MM.1S (cell line): ENCODE measurements at regions not wholly inside any gene's neighbourhood (a gene's known extent, or its start where the extent isn't known, plus 50 kb on each side); places are given as distances from the start of the nearest gene placed in this dataset.
"Not testable (repeated sequence)": the region's sequence is repeated elsewhere in the genome, so short reads cannot be mapped to it uniquely, and the experiment has no call there.

ENCODE experiments used
- DNase-seq: peaks from one replicate; pipeline ENCODE4 v3.0.0-alpha.2; 2015
- H2AFZ ChIP-seq: fragments of 300-600 bp; sonication (generic); 2 replicates; pipeline ENCODE4 v1.6.0; 2016; ENCODE audit warnings: antibody characterized with exemption, low read length
- H3F3A ChIP-seq: fragments of 300-600 bp; sonication (generic); 2 replicates; pipeline ENCODE4 v1.6.1; 2016; ENCODE audit warnings: mild to moderate bottlenecking, antibody characterized with exemption, low read length, moderate library complexity, mixed read lengths; ENCODE audit not compliant: insufficient read depth
- H3K27ac ChIP-seq: fragments of 300-600 bp; sonication (generic); 2 replicates; pipeline ENCODE4 v1.5.1; 2016; ENCODE audit warnings: mild to moderate bottlenecking, low read length
- H3K27me3 ChIP-seq: fragments of 300-600 bp; sonication (generic); replicated peaks from 2 replicates; pipeline ENCODE4 v1.6.0; 2016; ENCODE audit warnings: low read length; ENCODE audit not compliant: insufficient read depth
- H3K36me3 ChIP-seq: fragments of 300-600 bp; sonication (generic); replicated peaks from 2 replicates; pipeline ENCODE4 v1.6.1; 2016; ENCODE audit warnings: mild to moderate bottlenecking, low read length, mixed read lengths; ENCODE audit not compliant: insufficient read depth
- H3K4me1 ChIP-seq: fragments of 300-600 bp; sonication (generic); 2 replicates; pipeline ENCODE4 v1.6.1; 2016; ENCODE audit warnings: low read length, mixed read lengths
- H3K4me2 ChIP-seq: fragments of 300-600 bp; sonication (generic); 2 replicates; pipeline ENCODE4 v1.6.0; 2016; ENCODE audit warnings: low read depth, low read length
- H3K4me3 ChIP-seq: fragments of 300-600 bp; sonication (generic); 2 replicates; pipeline ENCODE4 v1.5.1; 2016; ENCODE audit warnings: low read length, mixed read lengths
- H3K79me2 ChIP-seq: fragments of 300-600 bp; sonication (generic); 2 replicates; pipeline ENCODE4 v1.6.1; 2016; ENCODE audit warnings: mixed run types, low read length, mixed read lengths
- H3K9ac ChIP-seq: fragments of 300-600 bp; sonication (generic); 2 replicates; pipeline ENCODE4 v1.6.1; 2016; ENCODE audit warnings: low read length, mixed read lengths
- H3K9me2 ChIP-seq: fragments of 300-600 bp; sonication (generic); replicated peaks from 2 replicates; pipeline ENCODE4 v1.6.1; 2016; ENCODE audit warnings: mild to moderate bottlenecking, low read length, mixed read lengths; ENCODE audit not compliant: insufficient read depth
- H3K9me3 ChIP-seq: fragments of 300-600 bp; sonication (generic); replicated peaks from 2 replicates; pipeline ENCODE4 v1.6.1; 2016; ENCODE audit warnings: mild to moderate bottlenecking, low read length, mixed read lengths; ENCODE audit not compliant: insufficient read depth
- H4K20me1 ChIP-seq: fragments of 300-600 bp; sonication (generic); 2 replicates; pipeline ENCODE4 v1.6.1; 2016; ENCODE audit warnings: mild to moderate bottlenecking, low read length, moderate library complexity, mixed read lengths; ENCODE audit not compliant: insufficient read depth
- CTCF ChIP-seq: fragments of 300-600 bp; sonication (generic); IDR thresholded peaks from 2 replicates; pipeline ENCODE4 v1.5.1; 2016; ENCODE audit warnings: antibody characterized with exemption, low read length, mixed read lengths
- EZH2 ChIP-seq: fragments of 300-600 bp; sonication (generic); optimal IDR thresholded peaks from 2 replicates; pipeline ENCODE3; 2017; ENCODE audit warnings: low read depth, mild to moderate bottlenecking, antibody characterized with exemption, low read length, mixed read lengths
- EZH2phosphoT487 ChIP-seq: fragments of 300-600 bp; sonication (generic); IDR thresholded peaks from 2 replicates; pipeline ENCODE4 v1.6.1; 2018; ENCODE audit warnings: antibody characterized with exemption, low read length

GRCh38 chr18:14964002-14964401, 216.0 kb downstream of the ANKRD30B start:
- H3K4me2 ChIP-seq, result no peak overlapping the region
- H2AFZ ChIP-seq, result no peak overlapping the region
- H3K27ac ChIP-seq, result no peak overlapping the region
- no peaks in the 10 kb centered on the region for H3K4me1 ChIP-seq
- no peaks in the 10 kb centered on the region for H3K27me3 ChIP-seq
- H3K9me2 ChIP-seq, result no peaks in the 10 kb centered on the region
- no peaks in the 10 kb centered on the region for H4K20me1 ChIP-seq
- H3K4me3 ChIP-seq, result no peak overlapping the region
- no peak overlapping the region for H3K9ac ChIP-seq
- H3K36me3 ChIP-seq, result no peaks in the 10 kb centered on the region
- TF ChIP-seq CTCF, result no peak
- TF ChIP-seq EZH2, result no peak
- no peak for TF ChIP-seq EZH2phosphoT487
- no peaks in the 10 kb centered on the region for H3F3A ChIP-seq
- no peaks in the 10 kb centered on the region for H3K9me3 ChIP-seq
- no peaks in the 10 kb centered on the region for H3K79me2 ChIP-seq
- no peak for DNase-seq

- Histone ChIP-seq H3K9ac (no peak overlapping the region), H4K20me1 (no peaks in the 10 kb centered on the region), H3K4me2 (no peak overlapping the region), H3K27ac (no peak overlapping the region), H3F3A (no peaks in the 10 kb centered on the region), H3K36me3 (no peaks in the 10 kb centered on the region), H3K9me3 (no peaks in the 10 kb centered on the region), H3K4me1 (no peaks in the 10 kb centered on the region), H3K79me2 (no peaks in the 10 kb centered on the region), H3K27me3 (no peaks in the 10 kb centered on the region), H3K9me2 (no peaks in the 10 kb centered on the region), H3K4me3 (no peak overlapping the region), H2AFZ (no peak overlapping the region)
- no peak for TF ChIP-seq EZH2phosphoT487
- no peak for TF ChIP-seq EZH2
- no peak for TF ChIP-seq CTCF
- no peak for DNase-seq
Observed at GRCh38 chr18:14964406-14964805, 216.4 kb downstream of the ANKRD30B start.

GRCh38 chr18:14964976-14965375, 217.0 kb downstream of the ANKRD30B start:
- DNase-seq, H2AFZ ChIP-seq, H3K9me2 ChIP-seq, H3K4me1 ChIP-seq, H3K4me3 ChIP-seq, H3K9me3 ChIP-seq, H4K20me1 ChIP-seq, H3K36me3 ChIP-seq, H3K27ac ChIP-seq, H3F3A ChIP-seq, H3K9ac ChIP-seq, H3K4me2 ChIP-seq, H3K79me2 ChIP-seq, H3K27me3 ChIP-seq: not testable (repeated sequence)

- H3K4me1 ChIP-seq, result no peaks in the 10 kb centered on the region
- H3K4me3 ChIP-seq, result no peak overlapping the region
- H3F3A ChIP-seq, result no peaks in the 10 kb centered on the region
- no peak for DNase-seq
- no peak overlapping the region for H3K27ac ChIP-seq
- H2AFZ ChIP-seq, result no peak overlapping the region
- H3K9me3 ChIP-seq, result no peaks in the 10 kb centered on the region
- H3K36me3 ChIP-seq, result no peaks in the 10 kb centered on the region
- H3K27me3 ChIP-seq, result no peaks in the 10 kb centered on the region
- no peak overlapping the region for H3K4me2 ChIP-seq
- no peak for TF ChIP-seq EZH2phosphoT487
- no peak for TF ChIP-seq CTCF
- TF ChIP-seq EZH2, result no peak
- H4K20me1 ChIP-seq, result no peaks in the 10 kb centered on the region
- H3K9me2 ChIP-seq, result no peaks in the 10 kb centered on the region
- H3K9ac ChIP-seq, result no peak overlapping the region
- no peaks in the 10 kb centered on the region for H3K79me2 ChIP-seq
Observed at GRCh38 chr18:14965553-14965952, 217.6 kb downstream of the ANKRD30B start.

- not testable (repeated sequence) for H3K4me2 ChIP-seq, H3K9ac ChIP-seq, H3K36me3 ChIP-seq, H3K27ac ChIP-seq, H3K79me2 ChIP-seq, H3K9me2 ChIP-seq, H4K20me1 ChIP-seq, H3F3A ChIP-seq, H3K4me1 ChIP-seq, H2AFZ ChIP-seq, H3K4me3 ChIP-seq, H3K27me3 ChIP-seq, DNase-seq, H3K9me3 ChIP-seq
Observed at GRCh38 chr18:14967246-14967645, 219.3 kb downstream of the ANKRD30B start.
